GM18868 (cell line): ENCODE measurements at regions not wholly inside any gene's neighbourhood (a gene's known extent, or its start where the extent isn't known, plus 50 kb on each side); places are given as distances from the start of the nearest gene placed in this dataset.

ENCODE experiments used
- ATAC-seq: cut with Tn5 transposase; IDR thresholded peaks from one replicate; pipeline ENCODE4 v1.9.1; 2021; ENCODE audit warnings: mild to moderate bottlenecking, moderate library complexity; ENCODE audit not compliant: unreplicated experiment

DNA sequence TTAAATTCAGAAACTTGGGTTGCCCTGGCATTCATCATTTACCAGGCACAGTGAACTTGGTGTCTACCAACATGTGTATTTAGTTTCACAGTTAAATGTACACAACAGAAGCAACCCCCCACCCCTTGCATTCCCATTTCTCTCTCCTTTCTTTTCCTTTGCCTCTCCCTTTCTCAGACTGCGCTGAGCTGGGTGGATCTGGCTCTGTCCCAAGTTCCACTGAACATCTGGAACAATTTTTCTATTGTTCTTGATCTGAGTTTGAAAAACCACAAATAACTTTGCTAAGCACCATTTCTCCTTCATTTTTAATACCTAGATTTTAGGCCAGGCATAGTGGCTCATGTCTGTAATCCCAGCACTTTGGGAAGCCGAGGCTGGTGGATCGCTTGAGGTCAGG is 242.2 kb downstream of the ABHD5 start:
- ATAC-seq: no peak

GRCh38 chr3:43948013-43948412 is 257.3 kb downstream of the ABHD5 start:
- no peak for ATAC-seq

GRCh38 chr3:43949594-43949993 is 258.9 kb downstream of the ABHD5 start:
- ATAC-seq: no peak

- no peak for ATAC-seq
Measured at GRCh38 chr3:43950775-43951174, 260.0 kb downstream of the ABHD5 start.

DNA sequence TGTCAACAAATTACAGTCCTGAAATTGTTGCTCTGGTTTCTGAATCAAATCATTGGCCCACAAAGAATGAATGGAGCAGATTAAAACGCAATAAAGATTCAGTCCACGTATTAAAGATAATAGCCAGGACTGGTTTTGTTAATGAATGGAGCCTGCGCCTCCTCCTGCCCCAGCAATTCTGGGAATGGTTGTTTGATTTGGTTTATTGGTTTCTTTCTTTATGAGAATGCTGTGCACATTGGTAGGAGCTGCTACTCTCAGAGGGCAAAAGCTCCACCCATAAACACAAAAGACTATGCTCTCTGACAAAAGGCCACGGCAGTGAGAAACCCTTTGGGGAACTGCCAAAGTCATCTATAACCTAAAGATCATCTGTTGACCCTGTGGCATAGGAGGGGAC is 261.1 kb downstream of the ABHD5 start:
- no peak for ATAC-seq

GRCh38 chr3:43953380-43953779 is 262.6 kb downstream of the ABHD5 start:
- ATAC-seq: no peak

DNA sequence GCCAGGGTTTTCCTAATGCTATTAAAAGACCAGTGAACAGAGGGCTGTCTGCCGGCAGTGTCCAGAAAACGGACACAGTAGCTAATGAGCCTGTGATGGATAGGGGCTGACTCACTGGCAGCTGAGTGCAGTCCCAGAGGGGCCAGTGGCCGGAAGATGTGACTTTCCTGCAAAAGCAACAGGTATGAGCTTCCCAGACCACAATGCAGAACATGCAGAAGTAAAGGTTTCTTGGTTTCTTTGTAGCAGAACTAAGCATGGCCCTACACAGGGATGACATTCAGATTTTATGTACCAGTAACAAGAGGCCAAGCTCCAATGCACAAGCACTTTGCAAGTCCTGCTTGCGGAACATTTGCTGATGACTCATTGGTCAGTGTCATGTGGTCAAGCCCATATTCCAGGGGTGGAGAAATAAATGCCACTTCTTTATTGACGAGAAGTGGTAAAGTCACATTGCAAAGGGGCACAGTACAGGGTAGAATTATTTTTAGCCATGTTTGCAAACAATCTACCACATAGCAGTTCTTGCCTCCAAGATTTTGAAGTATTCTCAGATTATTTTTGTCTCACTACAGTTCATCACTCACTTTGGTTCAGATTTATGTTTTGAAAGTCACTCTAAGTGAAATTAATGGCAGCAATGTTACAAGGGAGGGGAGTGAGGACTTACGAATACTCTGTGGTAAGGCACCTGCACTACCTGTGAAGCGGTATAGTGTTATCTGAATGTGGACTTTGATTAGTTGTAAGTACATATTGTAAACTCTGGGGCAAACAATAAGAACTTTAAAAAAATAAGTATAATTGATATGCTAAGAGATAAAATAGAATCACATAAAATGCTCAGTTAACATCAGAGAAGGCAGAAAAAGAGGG is 263.3 kb downstream of the ABHD5 start:
- ATAC-seq: no peak

- no peak for ATAC-seq
Measured at GRCh38 chr3:43956945-43957344, 266.2 kb downstream of the ABHD5 start.

DNA sequence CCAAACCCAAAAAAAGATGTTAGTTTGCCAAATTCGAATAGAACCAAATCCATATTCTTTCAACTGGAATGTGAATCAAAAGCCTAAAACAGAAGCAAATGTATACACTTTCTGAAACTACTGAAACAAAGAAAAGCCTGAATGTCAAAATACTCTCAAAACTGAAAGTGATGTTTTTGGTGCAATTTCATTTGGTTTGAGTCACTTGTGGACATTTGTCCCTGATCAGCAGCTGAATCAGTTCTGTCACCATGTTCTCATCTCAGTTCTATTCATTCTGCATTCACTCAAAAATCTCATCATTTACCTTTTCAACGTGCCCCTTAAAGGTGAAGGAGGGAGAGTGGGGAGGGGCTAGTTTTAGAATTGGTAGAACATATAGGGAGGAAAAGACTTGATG is 266.8 kb downstream of the ABHD5 start:
- ATAC-seq: no peak

GRCh38 chr3:43958005-43958770 is 267.4 kb downstream of the ABHD5 start:
- no peak for ATAC-seq

GRCh38 chr3:43958973-43959372 is 268.2 kb downstream of the ABHD5 start:
- no peak for ATAC-seq

DNA sequence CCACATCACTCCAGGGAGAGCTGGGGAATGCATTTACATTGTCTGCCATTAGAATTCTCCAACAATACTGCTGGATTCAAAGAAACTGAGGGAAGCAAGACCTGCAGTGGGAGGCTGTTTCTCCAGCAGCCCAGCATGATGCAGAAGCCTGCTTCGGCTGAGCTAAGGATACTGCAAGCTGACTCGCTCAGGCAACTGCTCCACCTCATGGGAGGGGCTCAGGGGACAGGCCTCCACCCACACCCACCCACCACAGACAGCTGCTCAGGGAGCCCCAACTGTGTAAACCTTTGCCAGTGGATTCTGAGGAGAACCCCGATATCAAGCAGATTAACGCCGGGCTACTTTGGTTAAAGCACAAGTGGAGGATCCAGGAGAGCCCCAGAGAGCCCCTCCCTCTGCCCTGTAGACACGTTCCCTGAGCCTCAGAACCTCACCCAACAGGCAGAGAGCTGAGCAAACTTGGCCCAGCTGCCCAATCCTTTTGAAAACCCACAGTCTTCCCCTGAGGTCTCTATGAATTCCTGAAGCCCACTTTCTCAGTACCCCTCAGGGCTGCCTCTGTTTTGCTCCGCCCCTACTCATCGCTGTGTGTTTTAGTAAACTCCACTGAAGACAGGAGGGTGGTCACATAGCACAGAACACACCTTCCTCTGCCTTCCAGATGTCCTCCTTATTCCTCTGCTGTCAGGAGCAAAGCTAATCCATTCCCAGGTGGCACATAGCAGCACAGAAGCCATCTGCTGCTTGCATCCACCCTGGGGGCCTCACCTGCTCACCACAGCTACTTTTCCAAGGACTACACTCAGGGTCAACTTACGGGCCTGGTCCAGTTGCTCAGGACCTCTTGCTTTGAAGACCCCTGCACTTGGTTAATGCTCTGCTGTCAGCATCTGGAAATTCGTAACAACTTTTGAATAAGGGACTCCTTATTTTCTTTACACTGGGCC is 269.0 kb downstream of the ABHD5 start:
- no peak for ATAC-seq

DNA sequence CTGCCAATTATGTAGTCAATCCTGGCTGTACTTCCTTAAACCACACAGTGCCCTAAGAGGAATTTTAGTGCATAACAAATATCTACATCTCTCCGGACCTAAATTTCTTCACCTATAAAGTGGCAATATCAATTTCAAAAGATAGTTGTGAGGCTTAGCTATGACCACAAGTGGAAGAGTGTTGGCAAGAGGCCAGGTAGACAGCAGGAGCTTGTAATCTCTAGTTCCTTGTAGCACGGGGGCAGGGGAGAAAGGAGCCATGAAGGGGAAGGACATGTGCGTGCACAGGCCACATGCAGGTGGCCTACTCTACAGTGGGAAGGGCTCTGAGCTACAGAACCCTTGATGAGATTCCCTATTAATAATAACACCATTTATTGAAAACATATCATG is 269.7 kb downstream of the ABHD5 start:
- ATAC-seq: no peak

- no peak for ATAC-seq
Measured at GRCh38 chr3:43962043-43962442, 271.3 kb downstream of the ABHD5 start.

DNA sequence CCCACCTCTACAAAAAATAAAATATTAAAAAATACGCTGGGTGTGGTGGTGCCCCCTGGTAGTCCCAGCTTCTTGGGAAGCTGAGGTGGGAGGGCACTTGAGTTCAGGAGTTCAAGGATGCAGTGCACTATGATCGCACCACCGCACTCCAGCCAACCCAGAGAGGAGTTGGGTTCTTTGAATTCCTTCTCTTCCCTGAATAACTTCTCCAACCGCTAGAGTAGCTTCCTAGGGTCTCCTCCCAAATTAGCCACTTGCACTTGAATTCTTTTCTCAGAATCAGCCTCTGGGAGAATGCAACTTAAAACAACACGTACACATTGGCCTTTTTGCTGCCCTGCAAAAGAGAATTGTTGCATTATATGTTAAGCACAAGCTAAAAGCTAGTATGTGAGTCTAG is 272.5 kb downstream of the ABHD5 start:
- ATAC-seq: no peak

- no peak for ATAC-seq
Measured at GRCh38 chr3:43964640-43965039, 273.9 kb downstream of the ABHD5 start.

DNA sequence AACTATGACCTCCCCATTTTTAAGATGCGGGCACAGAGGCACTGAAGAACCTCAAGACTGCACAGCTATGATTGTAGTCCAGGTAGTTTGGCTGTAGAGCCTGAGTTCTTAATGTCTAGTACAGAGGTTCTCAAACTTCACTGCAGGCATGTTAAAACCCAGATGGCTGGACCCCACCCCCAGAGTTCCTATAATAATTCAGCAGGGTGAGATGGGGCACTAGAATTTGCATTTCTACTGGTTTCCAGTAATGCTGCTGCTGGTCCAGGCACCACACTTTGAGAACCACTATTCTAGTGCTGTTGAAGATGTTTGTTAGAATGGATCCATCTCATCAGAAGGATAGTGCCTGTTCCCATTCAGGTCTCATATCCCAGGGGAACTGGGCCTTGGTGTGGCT is 274.9 kb downstream of the ABHD5 start:
- ATAC-seq: no peak

- ATAC-seq: no peak
Measured at GRCh38 chr3:43966126-43966525, 275.4 kb downstream of the ABHD5 start.

DNA sequence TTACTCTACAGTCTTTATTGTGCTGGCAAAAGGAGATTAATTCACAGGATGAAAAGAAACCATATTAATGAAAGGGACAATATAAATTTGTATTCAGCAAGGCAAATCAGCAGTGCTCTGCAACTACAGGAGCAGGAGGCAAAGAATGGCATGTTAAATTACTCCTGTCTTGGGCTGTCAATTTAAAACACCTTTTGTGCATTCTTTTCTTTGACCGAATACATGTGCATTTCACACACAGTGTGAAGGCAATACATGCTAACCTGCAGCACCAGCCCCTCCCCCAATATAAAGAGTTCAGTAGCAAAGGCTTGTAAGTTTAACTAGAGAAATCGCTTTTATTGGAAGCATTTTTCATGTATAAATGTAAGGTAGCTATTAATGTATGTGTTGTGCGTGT is 275.2 kb upstream of the TOPAZ1 start:
- no peak for ATAC-seq

DNA sequence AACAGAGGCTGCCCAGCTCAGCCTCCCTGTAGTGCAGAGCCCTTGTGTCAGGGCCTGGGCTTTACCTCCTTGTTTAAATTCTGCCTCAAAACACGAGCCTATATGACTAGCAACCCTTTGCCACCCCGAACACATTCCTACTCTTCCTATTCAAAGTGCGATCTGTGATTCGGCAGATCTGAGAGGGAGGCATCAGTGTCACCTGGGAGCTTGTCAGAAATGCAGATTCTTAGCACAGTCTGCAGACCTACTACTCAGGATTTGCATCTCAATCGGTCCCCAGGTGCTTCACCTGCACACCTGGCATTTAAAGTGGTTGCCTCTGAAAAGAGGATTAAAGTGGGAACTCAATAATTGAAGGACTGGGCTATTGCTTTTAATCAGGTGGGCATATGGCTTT is 273.2 kb upstream of the TOPAZ1 start:
- ATAC-seq: no peak

DNA sequence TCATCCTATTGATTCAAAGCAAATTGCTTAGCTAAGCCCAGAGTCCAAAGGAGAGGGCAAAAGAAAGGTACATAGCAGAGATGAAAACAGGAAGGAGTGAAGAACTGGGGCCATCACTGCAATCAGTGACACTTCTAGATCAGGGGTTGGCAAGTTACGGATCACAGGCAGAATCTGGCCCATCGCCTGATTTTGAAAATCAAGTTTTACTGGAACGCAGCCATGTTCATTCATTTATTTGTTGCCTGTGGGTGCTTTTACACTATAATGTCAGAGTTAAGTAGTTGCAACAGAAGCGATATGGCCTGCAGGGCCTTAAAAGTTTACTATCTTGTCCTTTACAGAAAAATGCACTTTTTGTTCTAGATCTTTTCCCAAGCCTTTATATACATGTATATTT is 271.7 kb upstream of the TOPAZ1 start:
- ATAC-seq: no peak
